ENCODE measurements at regions not wholly inside any gene's neighbourhood (a gene's known extent, or its start where the extent isn't known, plus 50 kb on each side); places are given as distances from the start of the nearest gene placed in this dataset.

DNA sequence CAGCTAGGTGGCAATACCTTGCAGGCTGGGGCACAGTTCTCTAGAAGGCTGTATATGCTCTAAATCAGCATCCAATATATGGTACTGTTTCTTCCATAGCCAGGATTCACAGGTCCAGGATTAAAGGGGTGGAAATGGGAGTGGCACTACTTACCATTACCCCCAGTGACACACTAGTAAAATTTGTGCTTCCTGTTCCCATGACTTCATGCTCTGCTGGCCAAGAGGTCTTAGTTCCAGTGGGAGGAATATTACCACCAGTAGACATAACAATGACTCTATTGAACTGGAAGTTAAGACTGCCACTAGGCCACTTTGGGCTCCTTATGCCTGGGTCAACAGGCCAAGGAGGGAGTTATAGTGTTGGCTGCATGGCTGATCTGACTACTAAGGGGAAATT, 174.3 kb upstream of the TNFAIP3 start:
- no peak for DNase-seq

DNA sequence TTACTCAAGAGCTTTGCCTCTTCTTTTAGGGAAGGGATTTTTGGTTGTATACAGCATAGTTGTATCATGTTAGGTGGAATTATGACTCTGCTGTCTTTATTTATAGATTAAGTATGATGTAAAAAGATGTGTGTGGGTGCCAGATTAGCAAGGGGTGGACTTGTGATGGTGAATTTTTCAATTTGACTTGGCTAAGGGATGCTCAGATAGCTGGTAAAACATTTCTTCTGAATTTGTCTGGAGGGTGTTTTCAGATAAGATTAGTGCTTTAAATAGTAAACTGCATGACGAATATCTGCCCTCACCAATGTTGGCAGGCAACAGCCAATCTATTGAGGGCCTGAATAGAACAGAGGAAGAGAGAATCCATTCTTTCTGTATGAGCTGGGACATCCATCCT, 173.3 kb upstream of the TNFAIP3 start:
- no peak for DNase-seq

DNA sequence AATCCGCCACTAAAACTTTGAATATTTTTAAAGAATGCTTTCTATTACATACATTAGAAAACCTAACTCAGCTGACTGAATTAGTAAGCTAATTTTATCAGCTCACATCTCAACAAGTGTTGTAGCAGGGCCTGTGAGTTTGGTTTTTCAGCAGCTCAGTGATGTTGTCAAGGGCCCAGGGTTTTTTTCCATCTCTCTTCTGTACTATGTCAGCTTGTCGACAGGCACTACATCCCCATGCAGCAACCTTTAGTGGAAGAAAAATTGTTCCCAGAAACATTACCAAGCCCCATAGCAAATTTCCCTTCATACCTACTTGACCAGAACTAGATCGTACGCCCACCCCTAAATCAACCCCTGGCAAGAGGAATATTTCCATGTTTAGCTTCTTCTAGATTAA, 170.3 kb upstream of the TNFAIP3 start:
- no peak for DNase-seq

DNA sequence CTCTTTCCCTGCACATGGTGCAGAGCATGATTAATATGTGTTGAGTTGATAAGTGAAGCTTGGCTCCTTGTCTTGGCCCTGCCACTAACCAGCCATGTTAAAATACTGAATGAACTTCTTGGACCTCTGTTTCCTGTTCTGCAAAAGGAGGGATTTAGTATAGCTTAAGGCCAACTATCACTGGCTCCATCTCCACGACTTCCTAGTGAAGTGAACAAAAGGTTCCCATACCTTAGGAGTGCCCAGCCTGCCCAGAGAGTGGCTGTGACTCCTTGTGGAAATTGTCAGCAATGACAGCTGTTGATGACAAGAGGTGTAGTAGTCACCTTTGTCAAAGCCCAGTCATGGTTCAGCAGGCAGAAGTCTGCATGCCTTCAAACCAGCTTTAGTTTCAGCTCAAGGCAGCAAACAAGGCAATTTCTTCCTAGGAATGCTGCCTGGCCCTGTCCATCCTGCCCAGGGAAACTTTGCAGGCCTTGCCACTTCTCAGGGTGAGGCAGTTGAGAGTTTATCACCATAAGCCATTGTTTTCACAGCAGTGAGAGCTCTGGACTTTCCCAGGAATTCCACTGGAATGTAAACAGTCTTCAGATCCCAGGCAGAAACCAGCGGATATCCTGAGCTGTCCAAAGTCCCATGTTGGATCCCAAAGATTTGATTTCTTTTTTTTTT, 169.7 kb upstream of the TNFAIP3 start:
- DNase-seq, result no peak

DNA sequence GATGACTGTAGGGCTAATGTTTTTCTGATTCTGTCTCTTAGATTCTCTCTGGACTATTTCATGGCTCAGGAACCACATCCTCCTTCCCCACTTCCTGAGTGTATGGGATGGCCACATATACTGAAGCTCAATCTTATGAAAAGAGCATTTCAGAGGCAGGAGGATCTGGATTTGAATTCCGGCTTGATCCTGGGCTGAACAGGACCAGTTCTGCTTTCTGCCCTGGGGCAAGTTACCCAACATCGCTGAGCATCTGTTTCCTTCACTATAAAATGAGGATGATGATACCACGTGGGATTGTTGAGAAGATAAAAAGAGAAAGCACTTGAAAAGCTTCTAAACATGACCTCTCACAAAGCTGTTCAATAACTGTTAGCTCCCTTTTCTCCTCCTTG, 168.4 kb upstream of the TNFAIP3 start:
- no peak for DNase-seq

DNA sequence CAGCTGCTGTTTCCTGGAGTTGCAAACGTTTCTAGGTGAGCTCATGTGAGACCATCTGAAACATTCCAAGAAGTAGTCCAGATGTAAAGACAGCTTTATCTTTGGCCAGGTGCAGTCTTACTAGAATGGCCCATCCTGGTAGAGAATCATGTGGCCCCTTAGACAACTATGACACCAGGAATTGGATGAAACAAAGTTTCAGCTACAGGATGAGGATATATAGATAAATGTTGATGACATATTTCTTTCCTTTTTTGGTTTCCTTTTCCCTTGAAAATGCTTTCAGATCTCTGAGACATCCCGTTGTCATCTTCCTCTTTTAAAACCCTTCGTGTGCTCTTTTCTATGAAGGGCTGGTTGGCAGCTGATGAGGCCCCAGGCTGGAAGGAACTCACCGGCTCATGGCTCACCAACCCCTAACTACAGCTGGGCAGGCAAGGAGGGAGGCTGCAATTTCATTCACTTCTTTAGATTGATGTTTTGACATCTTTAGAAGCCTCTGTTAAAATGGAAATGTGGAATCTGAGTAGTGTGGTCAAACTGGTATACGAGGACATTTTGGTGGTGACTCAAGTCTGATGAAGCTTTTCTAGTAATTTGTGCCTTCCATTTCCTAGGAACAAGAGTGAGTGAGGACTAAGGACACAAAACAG, 167.9 kb upstream of the TNFAIP3 start:
- peak; percentile 42 for DNase-seq

- no peak for DNase-seq
These were observed 166.9 kb upstream of the TNFAIP3 start for GRCh38 chr6:137700161-137700560.

- DNase-seq, result no peak
These were observed 166.1 kb upstream of the TNFAIP3 start for GRCh38 chr6:137700751-137701477.

DNA sequence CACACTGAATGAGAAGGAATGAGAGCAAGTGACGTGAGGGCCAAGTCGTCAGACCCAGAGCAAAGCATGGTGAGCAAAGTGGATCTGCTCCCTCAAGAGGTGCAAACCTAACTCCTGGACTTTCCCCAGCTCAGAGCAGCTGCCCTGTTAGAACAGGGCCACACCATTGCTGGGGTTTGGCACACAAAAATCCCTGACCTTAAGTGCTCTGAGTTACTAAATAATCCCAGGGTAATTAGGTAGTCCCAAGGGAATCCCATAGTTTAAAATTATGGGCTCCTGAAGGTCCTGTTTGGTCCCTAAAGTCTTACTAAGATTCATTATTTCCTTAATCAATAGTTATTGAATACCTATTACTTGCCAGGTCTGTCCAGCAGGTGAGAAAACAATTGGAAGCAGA, 165.1 kb upstream of the TNFAIP3 start:
- DNase-seq, result no peak

GRCh38 chr6:137702791-137703424, 164.2 kb upstream of the TNFAIP3 start:
- DNase-seq, result no peak

DNA sequence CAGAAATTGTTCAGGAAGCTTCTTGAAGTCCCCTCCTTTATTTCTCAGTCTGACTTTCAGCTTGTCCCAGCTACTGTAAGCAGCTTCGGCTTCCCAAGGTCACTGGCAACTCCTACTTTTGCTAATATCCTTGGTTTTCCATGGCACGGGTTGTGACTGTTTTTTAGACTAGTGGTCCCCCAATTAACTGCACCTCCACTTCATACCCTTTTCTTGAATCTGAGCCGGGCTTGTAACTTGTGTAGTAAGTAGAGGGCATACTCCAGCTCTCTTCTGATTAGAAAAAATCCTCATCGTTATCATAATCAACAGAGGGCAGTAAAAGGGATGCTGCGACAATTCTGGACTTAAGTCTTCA, 162.3 kb upstream of the TNFAIP3 start:
- no peak for DNase-seq

- DNase-seq, result peak; percentile 73
These were observed 161.6 kb upstream of the TNFAIP3 start for GRCh38 chr6:137705160-137706082.

- DNase-seq, result no peak
These were observed 160.8 kb upstream of the TNFAIP3 start for GRCh38 chr6:137706083-137706750.

DNA sequence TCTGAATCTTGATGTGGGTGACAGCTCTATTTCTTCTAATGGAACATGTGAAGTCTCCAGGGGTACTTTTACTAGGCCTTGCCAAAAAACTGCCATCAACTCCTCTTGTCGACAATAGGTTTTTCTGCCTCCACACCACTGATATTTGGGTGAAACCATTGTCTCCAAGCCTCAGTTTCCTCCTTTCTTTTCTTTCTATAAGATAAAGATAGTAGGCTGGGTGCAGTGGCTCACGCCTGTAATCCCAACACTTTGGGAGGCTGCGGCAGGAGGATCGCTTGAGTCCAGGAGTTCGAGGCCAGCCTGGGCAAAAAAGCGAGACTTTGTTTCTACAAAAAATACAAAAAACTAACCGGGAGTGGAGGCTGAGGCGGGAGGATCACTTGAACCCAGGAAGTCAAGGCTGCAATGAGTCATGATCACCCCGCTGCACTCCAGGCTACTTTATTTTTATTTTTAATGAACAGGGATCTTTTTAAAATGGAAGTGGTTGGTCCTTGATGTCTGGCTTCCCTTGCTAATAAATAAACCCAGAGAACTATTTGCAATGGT, 159.9 kb upstream of the TNFAIP3 start:
- DNase-seq, result no peak

DNA sequence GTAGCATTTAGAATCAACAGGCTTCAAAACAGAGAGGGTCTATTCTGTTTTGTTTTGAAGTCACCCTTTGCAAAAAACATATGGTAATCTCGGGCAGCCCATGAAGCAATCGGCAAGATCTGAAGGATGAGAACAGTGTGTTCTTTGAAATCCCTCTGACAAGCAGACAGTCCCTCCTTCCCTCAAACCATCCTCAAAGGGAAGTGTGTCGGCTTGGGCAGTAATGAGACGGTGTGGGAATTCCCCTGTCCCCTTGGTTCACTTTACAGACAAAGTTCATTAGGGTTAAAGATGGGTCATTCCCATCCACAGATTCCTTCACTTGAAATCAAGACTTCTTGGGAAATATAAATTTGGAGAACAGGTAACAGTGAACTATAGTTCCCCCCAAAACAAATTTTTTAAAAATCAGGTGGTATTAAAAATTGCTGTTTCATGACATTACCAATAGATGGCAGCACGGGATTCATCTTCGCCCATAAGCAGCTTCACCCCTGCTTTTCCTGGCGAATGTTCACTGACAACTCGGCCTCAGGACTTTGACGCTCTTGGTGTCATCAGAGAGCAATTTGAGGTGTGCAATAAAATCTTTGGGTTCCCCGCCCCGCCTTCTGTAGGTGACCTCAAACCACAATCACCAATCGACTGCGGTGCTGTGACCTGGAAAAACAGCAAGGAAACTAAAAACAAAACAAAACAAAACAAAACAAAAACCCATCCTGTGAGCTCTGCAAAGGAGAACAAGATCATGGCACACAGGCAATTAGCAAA, 159.3 kb upstream of the TNFAIP3 start:
- DNase-seq, result peak; percentile 48

DNA sequence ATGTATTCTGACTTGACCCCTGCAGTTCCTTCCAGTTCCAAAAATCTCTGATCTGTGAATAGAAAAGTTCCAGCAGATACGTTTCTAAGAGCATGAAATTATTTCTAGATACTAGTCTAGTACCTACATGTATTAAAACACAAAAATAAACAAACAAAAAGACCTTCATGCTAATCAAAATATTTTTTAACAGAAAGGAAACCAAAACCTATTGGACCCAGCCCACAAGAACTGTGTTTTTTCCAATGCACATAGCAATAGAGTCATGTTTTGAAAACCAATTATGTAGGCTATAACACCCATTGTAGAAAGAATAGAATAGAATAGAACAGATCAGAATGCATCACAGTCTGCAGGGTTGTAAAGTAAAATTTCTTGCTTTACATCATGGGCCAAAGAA, 158.6 kb upstream of the TNFAIP3 start:
- no peak for DNase-seq

DNA sequence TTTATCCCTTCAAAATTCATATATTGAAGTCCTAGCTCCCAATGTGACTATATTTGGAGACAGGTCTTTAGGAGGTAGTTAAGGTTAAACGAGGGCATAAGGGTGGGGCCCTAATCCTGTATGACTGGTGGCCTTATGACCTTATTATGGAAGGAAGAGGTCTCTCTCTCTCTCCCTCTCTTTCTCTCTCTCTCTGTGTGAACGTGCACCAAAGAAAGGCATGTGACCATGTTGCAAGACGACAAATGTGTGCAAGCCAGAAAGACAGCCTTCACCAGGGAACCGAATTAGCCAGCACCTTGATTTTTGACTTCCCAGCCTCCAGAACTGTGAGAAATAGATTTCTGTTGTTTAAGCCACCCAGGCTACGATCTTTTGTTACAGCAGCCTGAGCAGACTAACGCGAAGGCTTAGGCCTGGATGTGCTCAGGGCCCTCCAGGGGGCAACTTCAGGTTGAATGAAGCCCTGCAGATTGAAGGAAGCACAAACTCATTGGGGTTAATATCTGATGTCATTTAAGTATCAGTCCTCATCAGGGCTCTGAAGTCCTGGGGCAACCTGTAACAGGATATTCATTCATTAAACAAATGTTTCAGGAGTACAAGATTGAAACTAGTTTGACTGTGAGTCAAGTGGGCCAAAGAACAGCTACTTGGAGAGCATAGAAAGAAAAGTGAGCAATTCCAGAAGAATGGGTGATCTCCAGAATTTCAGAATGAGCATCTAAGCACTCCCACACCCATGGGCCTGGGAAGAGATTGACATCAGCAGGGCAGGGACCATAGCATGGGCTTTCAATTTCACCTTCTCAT, 157.4 kb upstream of the TNFAIP3 start:
- DNase-seq, result no peak

DNA sequence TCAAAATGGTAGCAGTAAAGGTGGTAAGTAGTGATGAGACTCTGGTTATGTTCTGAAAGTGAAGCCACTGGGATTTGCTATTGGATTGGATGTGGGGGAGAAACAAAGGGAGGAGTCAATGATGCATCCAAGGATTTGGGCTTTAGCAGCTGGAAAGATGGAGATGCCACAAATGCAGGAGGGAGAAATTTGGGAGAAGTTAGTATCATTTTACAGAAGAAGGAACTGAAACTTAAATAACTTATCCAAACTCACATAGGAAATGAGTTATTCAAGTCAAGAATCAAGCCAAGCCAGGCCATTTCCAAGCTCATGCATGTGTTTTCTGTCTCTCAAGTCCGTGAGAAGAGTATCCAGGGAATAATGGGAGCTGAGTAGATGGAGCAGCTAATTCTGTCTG, 155.1 kb upstream of the TNFAIP3 start:
- DNase-seq, result no peak

DNA sequence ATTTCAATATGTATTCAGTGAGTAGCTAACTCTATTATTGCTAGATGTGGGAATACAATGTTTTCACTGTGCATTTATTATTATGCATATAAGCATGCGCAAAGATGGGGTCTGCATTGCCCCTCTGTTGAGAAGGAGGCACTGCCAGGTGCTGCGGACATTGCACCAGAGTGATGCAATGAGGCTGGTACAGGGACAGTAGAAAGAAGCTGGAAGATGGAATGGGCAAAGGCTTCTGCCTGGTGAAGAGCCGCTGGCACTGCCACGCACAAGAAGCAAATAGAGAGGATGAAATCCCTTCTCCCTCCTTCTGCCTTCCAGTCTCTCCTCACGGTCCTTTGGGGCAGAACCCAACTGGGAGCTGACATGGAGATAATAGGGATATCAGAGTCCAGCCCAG, 154.5 kb upstream of the TNFAIP3 start:
- DNase-seq, result no peak

DNA sequence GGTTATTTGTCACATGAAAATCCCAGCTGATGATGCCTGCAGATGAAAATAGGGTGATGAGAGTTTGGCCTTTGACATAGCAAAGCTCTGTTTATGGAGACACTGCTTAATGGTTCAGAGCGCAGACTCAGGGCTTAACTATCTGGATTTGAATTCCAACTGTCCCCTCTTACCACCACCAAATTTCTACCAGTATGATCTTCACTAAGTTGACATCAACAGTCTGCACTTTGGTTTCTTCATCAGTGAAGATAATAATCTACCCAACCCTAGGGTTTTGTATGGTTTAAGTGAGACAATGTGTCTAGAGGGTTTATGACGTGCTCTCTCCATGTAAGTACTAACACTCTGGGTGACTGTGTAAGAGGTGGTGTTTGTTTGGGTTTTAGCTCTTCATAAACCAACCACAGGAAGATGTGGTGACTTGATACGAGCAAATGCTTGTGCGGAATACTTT, 151.4 kb upstream of the TNFAIP3 start:
- DNase-seq, result no peak
